Large intestine (tissue), 3 donors: ENCODE measurements at regions not wholly inside any gene's neighbourhood (a gene's known extent, or its start where the extent isn't known, plus 50 kb on each side); places are given as distances from the start of the nearest gene placed in this dataset.
A peak's percentile ranks its signal among the peaks of the same experiment; 100 is the strongest.

Experiments used
- DNase-seq, 2 donors: peaks; one replicate each; pipeline versions ENCODE4 v3.0.0 to v3.0.0-alpha.2; 2013
- H3K27ac ChIP-seq: one replicate; pipeline ENCODE4 v1.5.1; 2013; ENCODE audit warnings: low read length
- H3K27me3 ChIP-seq: 2 replicates; pipeline ENCODE4 v1.6.1; 2013; ENCODE audit warnings: low read length; ENCODE audit not compliant: control insufficient read depth, insufficient read depth
- H3K36me3 ChIP-seq: 2 replicates; pipeline ENCODE4 v1.6.1; 2013; ENCODE audit warnings: low read length; ENCODE audit not compliant: control insufficient read depth, insufficient read depth
- H3K4me1 ChIP-seq: one replicate; pipeline ENCODE4 v1.6.1; 2013; ENCODE audit warnings: low read length; ENCODE audit not compliant: control insufficient read depth, insufficient read depth
- H3K4me3 ChIP-seq: one replicate; pipeline ENCODE4 v1.5.1; 2013; ENCODE audit warnings: low read length
- H3K9me3 ChIP-seq: one replicate; pipeline ENCODE4 v1.6.1; 2013; ENCODE audit warnings: mild to moderate bottlenecking, low read depth, low read length, moderate library complexity; ENCODE audit not compliant: control insufficient read depth
- WGBS: methylation state at CpG from one replicate; pipeline ENCODE4 v1.1.5; 2013; ENCODE audit warnings: low lambda C conversion rate; ENCODE audit not compliant: insufficient coverage; 5-methylcytosine and 5-hydroxymethylcytosine counted together

DNA sequence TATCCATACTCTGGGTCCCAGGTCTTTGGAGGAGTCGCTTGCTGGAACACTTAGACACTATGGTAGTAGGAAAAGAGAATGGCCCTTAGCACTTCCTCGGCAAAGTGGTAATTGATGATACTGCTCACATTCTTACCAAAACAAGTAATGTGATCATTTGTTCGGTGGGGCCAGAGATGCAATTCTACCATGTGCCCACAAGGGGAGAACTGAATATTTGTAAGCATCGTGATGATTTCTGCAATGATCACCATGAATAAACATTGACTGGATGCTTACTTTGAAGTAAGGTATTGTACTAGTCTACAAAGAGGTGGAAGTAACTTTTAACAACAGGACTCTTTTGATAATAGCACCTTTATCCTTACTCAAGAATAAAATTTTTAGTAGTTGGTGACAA lies 109.7 kb downstream of the CD8B2 start:
- Histone ChIP-seq H3K9me3 (no peaks in the 10 kb centered on the region), H3K4me3 (no peak overlapping the region), H3K27me3 (peaks cover 3% of the 10 kb centered on the region), H3K36me3 (no peaks in the 10 kb centered on the region), H3K27ac (no peak overlapping the region), H3K4me1 (no peaks in the 10 kb centered on the region)
- 80% methylated on average over 1 of the region's 4 CpGs for WGBS
- DNase-seq = no peak

DNA sequence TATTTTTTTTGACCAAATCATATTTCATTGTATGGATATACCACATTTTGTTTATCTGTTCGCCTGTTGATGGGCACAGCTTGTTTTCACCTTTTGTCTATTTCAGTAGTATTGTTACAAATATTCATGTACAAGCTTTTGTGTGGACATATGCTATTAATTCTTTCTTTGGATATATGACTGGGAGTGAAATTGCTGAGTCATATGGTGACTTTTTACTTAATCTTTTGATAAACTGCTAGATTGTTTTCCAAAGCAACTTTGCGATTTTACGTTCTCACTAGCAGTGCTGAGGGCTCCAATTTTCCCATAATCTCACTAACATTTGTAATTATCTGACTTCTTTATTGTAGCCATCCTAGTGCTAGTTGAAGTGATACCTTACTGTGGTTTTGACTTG lies 112.4 kb downstream of the CD8B2 start:
- no peak for DNase-seq
- no CpG with 5 or more reads among the region's 3 CpGs for whole genome bisulfite sequencing
- Histone ChIP-seq H3K4me1 (no peaks in the 10 kb centered on the region), H3K36me3 (no peaks in the 10 kb centered on the region), H3K27me3 (no peaks in the 10 kb centered on the region), H3K4me3 (no peak overlapping the region), H3K27ac (no peak overlapping the region), H3K9me3 (no peaks in the 10 kb centered on the region)

- H3K36me3 ChIP-seq = no peaks in the 10 kb centered on the region
- DNase-seq = no peak
- 93% methylated on average over 2 of the region's 4 CpGs for WGBS
These were observed 114.9 kb downstream of the CD8B2 start for GRCh38 chr2:106602042-106602441.

GRCh38 chr2:106606652-106607051 lies 119.5 kb downstream of the CD8B2 start:
- no peaks in the 10 kb centered on the region for H3K27me3 ChIP-seq
- H3K4me1 ChIP-seq = no peaks in the 10 kb centered on the region
- 85% methylated on average over 3 of the region's 3 CpGs for WGBS
- no peaks in the 10 kb centered on the region for H3K9me3 ChIP-seq
- H3K4me3 ChIP-seq = no peak overlapping the region
- H3K36me3 ChIP-seq = no peaks in the 10 kb centered on the region
- DNase-seq = no peak
- no peak overlapping the region for H3K27ac ChIP-seq

More at GRCh38 chr2:106602042-106602441, 114.9 kb downstream of the CD8B2 start:
- Histone ChIP-seq H3K4me3 (no peak overlapping the region), H3K4me1 (no peaks in the 10 kb centered on the region), H3K9me3 (no peaks in the 10 kb centered on the region), H3K27ac (no peak overlapping the region), H3K27me3 (no peaks in the 10 kb centered on the region)

DNA sequence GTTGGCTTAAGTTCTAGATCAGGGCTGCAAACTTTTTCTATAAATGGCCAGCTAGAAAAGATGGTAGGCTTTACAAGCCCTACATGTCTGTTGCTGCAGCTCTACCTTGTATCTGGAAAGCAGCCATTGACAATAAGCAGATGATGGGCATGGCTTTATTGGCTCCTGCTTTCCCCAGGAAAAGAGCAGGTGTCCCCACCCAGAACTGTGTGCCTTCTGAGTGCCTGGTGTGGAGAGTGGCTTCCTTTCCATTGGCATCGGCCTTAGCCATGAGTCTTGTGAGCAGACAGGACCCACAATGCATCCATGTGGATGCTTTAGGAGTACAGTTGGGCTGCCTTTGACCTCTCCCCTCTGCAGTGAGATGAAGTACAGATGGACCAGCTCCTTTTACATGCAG lies 120.2 kb downstream of the CD8B2 start:
- no peak overlapping the region for H3K27ac ChIP-seq
- no peak for DNase-seq
- no CpG with 5 or more reads among the region's 1 CpG for WGBS
- H3K9me3 ChIP-seq = no peaks in the 10 kb centered on the region
- no peaks in the 10 kb centered on the region for H3K27me3 ChIP-seq
- H3K4me1 ChIP-seq = no peaks in the 10 kb centered on the region
- H3K36me3 ChIP-seq = no peaks in the 10 kb centered on the region
- no peak overlapping the region for H3K4me3 ChIP-seq

GRCh38 chr2:106609780-106610179 lies 122.6 kb downstream of the CD8B2 start:
- H3K27ac ChIP-seq = no peak overlapping the region
- DNase-seq = no peak
- H3K36me3 ChIP-seq = no peaks in the 10 kb centered on the region
- no peaks in the 10 kb centered on the region for H3K9me3 ChIP-seq
- WGBS = no CpG with 5 or more reads among the region's 2 CpGs
- H3K27me3 ChIP-seq = no peaks in the 10 kb centered on the region
- no peak overlapping the region for H3K4me3 ChIP-seq
- H3K4me1 ChIP-seq = peaks cover 10% of the 10 kb centered on the region

DNA sequence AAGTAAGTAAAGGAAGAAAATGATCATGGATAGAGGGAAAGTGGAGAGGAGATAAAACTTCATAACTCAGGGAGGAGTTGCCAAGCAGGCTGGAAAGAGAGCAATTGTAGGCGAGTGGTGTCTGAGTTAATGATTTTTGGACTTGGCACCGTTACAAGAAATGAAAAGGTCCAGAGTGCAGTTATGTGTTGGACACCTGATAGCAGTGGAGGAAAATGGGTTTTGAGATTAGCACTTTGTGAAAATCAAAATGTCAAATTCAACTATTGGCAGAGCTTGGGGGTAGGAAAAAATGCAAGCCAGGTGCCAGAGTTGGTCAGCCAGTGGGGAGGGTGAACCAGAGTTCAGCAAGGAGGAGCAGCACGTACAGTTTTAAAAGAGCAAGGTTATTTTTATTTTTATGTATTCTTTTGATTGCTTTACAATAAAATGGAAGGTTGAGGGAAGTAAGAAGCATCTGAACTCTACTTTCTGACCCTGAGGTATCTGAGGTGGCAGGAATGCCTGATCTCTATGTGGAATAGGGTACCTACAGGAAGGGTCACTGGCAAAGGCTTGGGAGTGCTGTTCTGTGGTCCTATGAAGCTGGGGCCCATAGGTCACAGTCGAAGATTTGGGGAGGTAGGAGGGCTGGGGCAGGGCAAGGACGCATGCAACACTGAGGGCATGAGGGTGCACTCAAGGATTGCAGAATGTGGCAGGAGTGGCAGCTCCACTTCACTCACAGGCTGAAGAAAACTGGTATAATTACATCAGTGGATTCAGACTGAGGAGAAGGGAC lies 127.5 kb downstream of the CD8B2 start:
- Histone ChIP-seq H3K36me3 (no peaks in the 10 kb centered on the region), H3K27me3 (no peaks in the 10 kb centered on the region), H3K4me1 (peaks cover 16% of the 10 kb centered on the region), H3K9me3 (no peaks in the 10 kb centered on the region), H3K27ac (peak overlapping the region; percentile 59), H3K4me3 (no peak overlapping the region)
- WGBS = 17% methylated on average over 1 of the region's 5 CpGs
- DNase-seq = peak; percentile 79 to 92

GRCh38 chr2:106618614-106619013 lies 131.4 kb downstream of the CD8B2 start:
- H3K36me3 ChIP-seq = no peaks in the 10 kb centered on the region
- H3K4me1 ChIP-seq = peaks cover 16% of the 10 kb centered on the region
- no peak overlapping the region for H3K27ac ChIP-seq
- WGBS = 92% methylated on average over 2 of the region's 3 CpGs
- no peaks in the 10 kb centered on the region for H3K9me3 ChIP-seq
- DNase-seq = no peak
- no peak overlapping the region for H3K4me3 ChIP-seq
- no peaks in the 10 kb centered on the region for H3K27me3 ChIP-seq

- no peaks in the 10 kb centered on the region for H3K9me3 ChIP-seq
- no CpG with 5 or more reads among the region's 2 CpGs for WGBS
- H3K4me3 ChIP-seq = no peak overlapping the region
- no peak for DNase-seq
- no peak overlapping the region for H3K27ac ChIP-seq
- no peaks in the 10 kb centered on the region for H3K36me3 ChIP-seq
- peaks cover 11% of the 10 kb centered on the region for H3K4me1 ChIP-seq
- no peaks in the 10 kb centered on the region for H3K27me3 ChIP-seq
These were observed 136.3 kb downstream of the CD8B2 start for GRCh38 chr2:106623456-106623855.

GRCh38 chr2:106624787-106625380 lies 137.7 kb downstream of the CD8B2 start:
- H3K27me3 ChIP-seq = no peaks in the 10 kb centered on the region

DNA sequence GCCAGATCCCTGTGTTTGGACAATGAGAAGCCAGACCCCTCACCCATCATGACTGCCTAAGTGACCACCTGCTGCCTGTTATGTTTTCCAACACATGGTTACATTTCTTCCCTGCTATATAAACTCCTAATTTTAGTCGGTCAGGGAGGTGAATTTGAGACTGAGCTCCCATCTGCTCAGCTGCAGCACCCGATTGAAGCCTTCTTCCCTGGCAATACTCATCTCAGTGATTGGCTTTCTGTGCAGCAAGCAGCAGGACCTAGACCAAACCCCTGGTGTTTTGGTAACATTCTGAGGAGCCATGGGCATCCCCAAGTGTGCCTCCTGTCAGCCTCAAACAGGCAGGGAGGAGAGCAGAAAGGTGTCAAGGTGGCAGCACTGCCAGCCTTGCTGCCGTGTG lies 141.2 kb downstream of the CD8B2 start:
- H3K27ac ChIP-seq = no peak overlapping the region
- peaks cover 11% of the 10 kb centered on the region for H3K4me1 ChIP-seq
- DNase-seq = no peak
- H3K36me3 ChIP-seq = no peaks in the 10 kb centered on the region
- no peaks in the 10 kb centered on the region for H3K27me3 ChIP-seq
- H3K9me3 ChIP-seq = no peaks in the 10 kb centered on the region
- no CpG with 5 or more reads among the region's 3 CpGs for WGBS
- H3K4me3 ChIP-seq = no peak overlapping the region

More at GRCh38 chr2:106624787-106625380, 137.7 kb downstream of the CD8B2 start:
- WGBS = 100% methylated on average over 2 of the region's 2 CpGs
- peak in 1 of 2 donors; percentile 50 for DNase-seq
- peaks cover 11% of the 10 kb centered on the region for H3K4me1 ChIP-seq
- H3K4me3 ChIP-seq = no peak overlapping the region
- H3K36me3 ChIP-seq = no peaks in the 10 kb centered on the region
- H3K27ac ChIP-seq = no peak overlapping the region
- H3K9me3 ChIP-seq = no peaks in the 10 kb centered on the region
